ENCODE measurements at regions not wholly inside any gene's neighbourhood (a gene's known extent, or its start where the extent isn't known, plus 50 kb on each side); places are given as distances from the start of the nearest gene placed in this dataset.
"Not testable (repeated sequence)": the region's sequence is repeated elsewhere in the genome, so short reads cannot be mapped to it uniquely, and the experiment has no call there.

DNA sequence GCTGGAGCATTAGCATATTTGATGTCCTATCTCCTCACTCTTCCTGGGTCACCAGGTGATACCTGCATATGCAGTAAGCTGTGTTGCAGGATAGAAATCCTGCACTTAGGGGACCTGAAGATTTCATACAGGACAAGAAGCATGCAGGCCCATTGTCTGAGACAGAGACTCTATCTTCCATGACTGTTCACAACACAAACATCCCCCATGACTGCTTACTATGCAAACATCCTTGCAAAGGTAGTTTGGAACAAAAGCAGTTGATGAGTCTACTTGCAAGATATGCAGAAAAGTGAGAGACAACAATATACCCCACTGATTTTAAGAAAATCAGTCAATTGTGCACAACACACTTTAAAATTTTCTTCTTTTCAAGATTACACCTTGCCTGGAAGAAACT lies 108.6 kb upstream of the ZEB2 start:
- no peak for DNase-seq (ENCODE audit: low read depth in 4 of 6, low spot score in 6 of 6)

DNA sequence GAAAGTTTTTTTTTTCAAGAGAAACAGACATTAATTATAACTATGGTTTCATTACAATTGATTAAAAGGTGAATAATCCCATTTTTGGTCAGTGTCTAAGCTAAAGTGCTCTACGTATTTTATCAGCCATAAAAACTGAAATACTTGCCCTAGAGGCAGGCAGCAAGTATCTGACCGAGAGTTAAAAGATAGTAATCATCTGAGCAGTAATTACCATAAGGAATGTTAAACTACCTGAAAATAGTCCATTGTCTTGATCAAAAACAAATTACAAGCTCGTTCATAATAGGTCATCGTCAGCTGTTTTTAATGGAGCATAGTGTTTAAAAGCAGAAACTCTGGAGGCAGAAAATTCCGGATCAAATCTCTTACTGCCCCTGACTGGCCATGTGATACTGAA lies 105.7 kb upstream of the ZEB2 start:
- no CpG with 5 or more reads among the region's 5 CpGs for WGBS (ENCODE audit: insufficient coverage)
- H3K27ac ChIP-seq (ENCODE audit: low read depth, low read length) = no peak overlapping the region
- H3K36me3 ChIP-seq (ENCODE audit: control insufficient read depth, insufficient read depth, low read length) = no peaks in the 10 kb centered on the region
- peaks cover 3% of the 10 kb centered on the region for H3K9me3 ChIP-seq (ENCODE audit: control insufficient read depth, insufficient read depth, low read length)
- no peaks in the 10 kb centered on the region for H3K4me1 ChIP-seq (ENCODE audit: control insufficient read depth, insufficient read depth, low read length)
- H3K4me3 ChIP-seq (ENCODE audit: low read depth, low read length) = no peak overlapping the region
- no peak for DNase-seq (ENCODE audit: low read depth in 4 of 6, low spot score in 6 of 6)
- H3K27me3 ChIP-seq (ENCODE audit: control insufficient read depth, insufficient read depth, low read length) = no peaks in the 10 kb centered on the region

More for the DNA sequence above, 108.6 kb upstream of the ZEB2 start:
- H3K4me3 ChIP-seq (ENCODE audit: low read depth, low read length) = no peak overlapping the region
- no peaks in the 10 kb centered on the region for H3K36me3 ChIP-seq (ENCODE audit: control insufficient read depth, insufficient read depth, low read length)
- H3K4me1 ChIP-seq (ENCODE audit: control insufficient read depth, insufficient read depth, low read length) = no peaks in the 10 kb centered on the region
- no peaks in the 10 kb centered on the region for H3K9me3 ChIP-seq (ENCODE audit: control insufficient read depth, insufficient read depth, low read length)
- H3K27ac ChIP-seq (ENCODE audit: low read depth, low read length) = no peak overlapping the region
- H3K27me3 ChIP-seq (ENCODE audit: control insufficient read depth, insufficient read depth, low read length) = no peaks in the 10 kb centered on the region

GRCh38 chr2:144625226-144625625 lies 105.3 kb upstream of the ZEB2 start:
- Histone ChIP-seq H3K4me1 (ENCODE audit: control insufficient read depth, insufficient read depth, low read length) (no peaks in the 10 kb centered on the region), H3K27me3 (ENCODE audit: control insufficient read depth, insufficient read depth, low read length) (no peaks in the 10 kb centered on the region), H3K27ac (ENCODE audit: low read depth, low read length) (no peak overlapping the region), H3K4me3 (ENCODE audit: low read depth, low read length) (no peak overlapping the region), H3K9me3 (ENCODE audit: control insufficient read depth, insufficient read depth, low read length) (peaks cover 3% of the 10 kb centered on the region), H3K36me3 (ENCODE audit: control insufficient read depth, insufficient read depth, low read length) (no peaks in the 10 kb centered on the region)
- DNase-seq (ENCODE audit: low read depth in 4 of 6, low spot score in 6 of 6) = no peak
- WGBS (ENCODE audit: insufficient coverage) = 90% methylated on average over 2 of the region's 3 CpGs

DNA sequence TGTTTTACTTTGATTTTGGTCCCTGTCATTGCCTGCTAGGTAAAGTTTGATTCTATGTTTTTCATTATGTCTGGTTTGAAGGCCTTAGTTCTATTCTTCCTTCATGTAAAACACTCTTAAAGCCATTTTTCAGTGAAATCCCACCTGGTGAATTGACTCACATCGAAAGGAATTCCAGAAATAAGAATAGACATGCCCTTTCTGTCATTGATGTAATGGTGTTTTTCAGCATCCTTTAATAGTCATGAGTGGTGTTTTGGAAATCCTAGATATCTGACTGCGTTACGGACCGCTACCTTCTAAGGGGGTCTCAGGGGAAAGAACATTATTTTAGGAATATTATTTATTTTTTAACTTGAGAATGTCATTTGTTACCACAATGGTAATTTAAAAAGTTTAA lies 104.5 kb upstream of the ZEB2 start:
- peaks cover 3% of the 10 kb centered on the region for H3K9me3 ChIP-seq (ENCODE audit: control insufficient read depth, insufficient read depth, low read length)
- no peaks in the 10 kb centered on the region for H3K4me1 ChIP-seq (ENCODE audit: control insufficient read depth, insufficient read depth, low read length)
- H3K36me3 ChIP-seq (ENCODE audit: control insufficient read depth, insufficient read depth, low read length) = no peaks in the 10 kb centered on the region
- 100% methylated on average over 1 of the region's 4 CpGs for WGBS (ENCODE audit: insufficient coverage)
- DNase-seq (ENCODE audit: low read depth in 4 of 6, low spot score in 6 of 6) = no peak
- H3K27me3 ChIP-seq (ENCODE audit: control insufficient read depth, insufficient read depth, low read length) = no peaks in the 10 kb centered on the region
- H3K27ac ChIP-seq (ENCODE audit: low read depth, low read length) = no peak overlapping the region
- H3K4me3 ChIP-seq (ENCODE audit: low read depth, low read length) = no peak overlapping the region

- not testable (repeated sequence) for H3K27me3 ChIP-seq (ENCODE audit: control insufficient read depth, insufficient read depth, low read length); H3K4me1 ChIP-seq (ENCODE audit: control insufficient read depth, insufficient read depth, low read length); H3K4me3 ChIP-seq (ENCODE audit: low read depth, low read length); H3K9me3 ChIP-seq (ENCODE audit: control insufficient read depth, insufficient read depth, low read length); H3K27ac ChIP-seq (ENCODE audit: low read depth, low read length); H3K36me3 ChIP-seq (ENCODE audit: control insufficient read depth, insufficient read depth, low read length); DNase-seq (ENCODE audit: low read depth in 4 of 6, low spot score in 6 of 6)
- WGBS (ENCODE audit: insufficient coverage) = no CpG with 5 or more reads among the region's 1 CpG
Observed at GRCh38 chr2:144622373-144622772, 102.5 kb upstream of the ZEB2 start.

- H3K4me3 ChIP-seq (ENCODE audit: low read depth, low read length) = no peak overlapping the region
- DNase-seq (ENCODE audit: low read depth in 4 of 6, low spot score in 6 of 6) = no peak
- no peak overlapping the region for H3K27ac ChIP-seq (ENCODE audit: low read depth, low read length)
- H3K4me1 ChIP-seq (ENCODE audit: control insufficient read depth, insufficient read depth, low read length) = no peaks in the 10 kb centered on the region
- peaks cover 3% of the 10 kb centered on the region for H3K9me3 ChIP-seq (ENCODE audit: control insufficient read depth, insufficient read depth, low read length)
- no CpG with 5 or more reads among the region's 3 CpGs for WGBS (ENCODE audit: insufficient coverage)
- H3K36me3 ChIP-seq (ENCODE audit: control insufficient read depth, insufficient read depth, low read length) = no peaks in the 10 kb centered on the region
- no peaks in the 10 kb centered on the region for H3K27me3 ChIP-seq (ENCODE audit: control insufficient read depth, insufficient read depth, low read length)
Observed at GRCh38 chr2:144621266-144621665, 101.3 kb upstream of the ZEB2 start.

DNA sequence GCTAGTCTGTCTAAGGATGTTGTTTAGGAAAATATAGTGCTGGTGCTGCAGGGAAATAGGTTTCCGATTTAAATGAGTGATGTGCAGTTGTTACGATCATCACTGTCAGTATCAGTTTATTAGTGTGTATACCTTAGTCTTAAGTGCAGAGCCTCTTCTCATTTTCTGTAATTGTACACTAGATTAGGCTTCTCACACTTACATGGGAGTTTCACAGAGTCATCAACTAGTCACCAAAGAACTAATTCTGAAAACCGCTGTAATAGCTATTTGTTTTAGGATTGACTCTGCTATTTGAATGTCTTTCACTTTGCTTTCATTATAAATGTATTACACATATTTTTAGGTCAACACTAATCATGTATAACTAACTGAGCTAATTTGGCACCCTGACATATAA lies 99.8 kb upstream of the ZEB2 start:
- Histone ChIP-seq H3K36me3 (ENCODE audit: control insufficient read depth, insufficient read depth, low read length) (no peaks in the 10 kb centered on the region), H3K27me3 (ENCODE audit: control insufficient read depth, insufficient read depth, low read length) (no peaks in the 10 kb centered on the region), H3K4me1 (ENCODE audit: control insufficient read depth, insufficient read depth, low read length) (no peaks in the 10 kb centered on the region), H3K4me3 (ENCODE audit: low read depth, low read length) (no peak overlapping the region), H3K27ac (ENCODE audit: low read depth, low read length) (no peak overlapping the region), H3K9me3 (ENCODE audit: control insufficient read depth, insufficient read depth, low read length) (peaks cover 3% of the 10 kb centered on the region)
- no CpG with 5 or more reads among the region's 3 CpGs for WGBS (ENCODE audit: insufficient coverage)
- DNase-seq (ENCODE audit: low read depth in 4 of 6, low spot score in 6 of 6) = no peak

DNA sequence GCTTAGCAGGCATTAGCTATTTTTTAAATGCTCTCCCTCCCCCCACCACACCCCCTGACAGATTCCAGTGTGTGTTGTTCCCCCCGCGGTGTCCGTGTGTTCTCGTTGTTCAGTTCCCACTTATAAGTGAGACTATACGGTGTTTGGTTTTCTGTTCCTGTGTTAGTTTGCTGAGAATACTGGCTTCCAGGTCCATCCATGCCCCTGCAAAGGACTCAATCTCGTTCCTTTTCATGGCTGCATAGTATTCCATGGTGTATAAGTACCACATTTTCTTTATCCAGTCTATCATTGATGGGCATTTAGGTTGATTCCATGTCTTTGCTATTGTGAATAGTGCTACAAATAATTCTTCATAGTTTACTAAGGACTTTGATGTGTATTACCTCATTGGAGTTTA lies 97.3 kb upstream of the ZEB2 start:
- H3K27me3 ChIP-seq (ENCODE audit: control insufficient read depth, insufficient read depth, low read length); H3K4me3 ChIP-seq (ENCODE audit: low read depth, low read length); DNase-seq (ENCODE audit: low read depth in 4 of 6, low spot score in 6 of 6); H3K36me3 ChIP-seq (ENCODE audit: control insufficient read depth, insufficient read depth, low read length); H3K9me3 ChIP-seq (ENCODE audit: control insufficient read depth, insufficient read depth, low read length); H3K27ac ChIP-seq (ENCODE audit: low read depth, low read length); H3K4me1 ChIP-seq (ENCODE audit: control insufficient read depth, insufficient read depth, low read length): not testable (repeated sequence)
- WGBS (ENCODE audit: insufficient coverage) = no CpG with 5 or more reads among the region's 6 CpGs

DNA sequence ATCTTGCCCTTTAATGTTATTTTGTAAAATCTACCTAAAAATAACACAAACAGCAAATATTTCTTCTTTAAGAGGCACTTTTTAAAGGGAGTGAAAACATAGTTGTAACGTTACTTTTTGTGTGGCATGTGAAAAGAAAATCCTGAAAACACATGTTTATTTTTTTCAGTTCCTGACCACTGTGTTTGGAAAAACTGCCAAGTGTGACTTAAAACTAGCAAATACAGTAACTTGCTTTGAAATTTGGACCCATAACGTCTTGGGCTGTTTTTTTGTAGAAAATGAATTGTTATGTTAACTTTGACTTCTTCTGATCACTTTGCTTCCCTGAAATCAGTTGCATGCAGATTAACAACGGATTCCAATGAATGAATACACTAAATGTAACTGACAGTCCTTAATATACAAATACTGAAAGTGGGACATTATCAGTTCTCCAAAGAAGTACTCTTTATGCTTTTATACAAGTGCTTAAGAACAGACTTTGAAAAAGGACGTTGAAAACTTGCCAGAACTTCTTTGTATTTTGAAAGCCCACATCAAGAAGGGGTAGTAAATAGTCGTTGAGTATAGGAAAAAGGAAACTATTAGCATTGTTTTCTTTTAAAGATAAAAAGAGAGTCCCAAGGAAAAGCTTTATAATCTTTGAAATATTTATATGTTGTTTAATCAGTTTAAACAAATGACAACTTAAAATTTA lies 96.1 kb upstream of the ZEB2 start:
- DNase-seq (ENCODE audit: low read depth in 4 of 6, low spot score in 6 of 6) = no peak
- Histone ChIP-seq H3K4me3 (ENCODE audit: low read depth, low read length) (no peak overlapping the region), H3K27ac (ENCODE audit: low read depth, low read length) (no peak overlapping the region), H3K4me1 (ENCODE audit: control insufficient read depth, insufficient read depth, low read length) (no peaks in the 10 kb centered on the region), H3K9me3 (ENCODE audit: control insufficient read depth, insufficient read depth, low read length) (no peaks in the 10 kb centered on the region), H3K27me3 (ENCODE audit: control insufficient read depth, insufficient read depth, low read length) (no peaks in the 10 kb centered on the region), H3K36me3 (ENCODE audit: control insufficient read depth, insufficient read depth, low read length) (no peaks in the 10 kb centered on the region)
- no CpG with 5 or more reads among the region's 5 CpGs for WGBS (ENCODE audit: insufficient coverage)

DNA sequence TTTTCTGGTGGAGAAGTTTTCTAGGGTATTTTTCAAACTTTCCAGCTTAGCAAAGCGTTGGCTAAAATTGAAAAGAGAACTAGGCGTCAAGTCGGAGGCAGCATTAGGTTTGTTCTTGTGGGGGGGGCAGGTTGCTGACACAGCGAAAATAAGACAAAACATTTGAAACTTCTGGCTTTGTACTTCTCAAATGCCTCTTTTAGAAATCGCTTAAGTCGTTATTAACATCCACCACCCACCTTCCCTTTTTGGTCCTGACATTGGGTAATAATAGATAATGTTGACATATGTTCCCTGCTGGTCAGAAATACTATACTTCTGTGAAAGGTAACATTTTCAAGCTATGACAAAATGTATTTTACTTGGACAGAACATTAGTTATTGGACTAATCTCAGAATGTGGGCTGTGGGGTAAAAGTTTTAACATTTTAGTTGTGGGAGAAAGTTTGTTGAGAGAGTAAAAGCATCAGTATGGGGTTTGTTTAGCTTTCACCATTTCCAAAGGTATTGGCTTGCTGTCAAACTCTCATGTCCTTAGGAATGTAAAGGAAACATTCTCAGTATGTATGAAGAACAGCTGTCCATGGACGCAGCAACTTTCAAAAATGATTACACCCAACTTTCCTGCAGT lies 88.1 kb upstream of the ZEB2 start:
- Histone ChIP-seq H3K27ac (ENCODE audit: low read depth, low read length) (peak overlapping the region; percentile 72), H3K27me3 (ENCODE audit: control insufficient read depth, insufficient read depth, low read length) (no peaks in the 10 kb centered on the region), H3K4me3 (ENCODE audit: low read depth, low read length) (no peak overlapping the region), H3K9me3 (ENCODE audit: control insufficient read depth, insufficient read depth, low read length) (no peaks in the 10 kb centered on the region), H3K36me3 (ENCODE audit: control insufficient read depth, insufficient read depth, low read length) (no peaks in the 10 kb centered on the region), H3K4me1 (ENCODE audit: control insufficient read depth, insufficient read depth, low read length) (no peaks in the 10 kb centered on the region)
- WGBS (ENCODE audit: insufficient coverage) = 73% methylated on average over 2 of the region's 7 CpGs
- DNase-seq (ENCODE audit: low read depth in 4 of 6, low spot score in 6 of 6) = peak in 2 of 6 donors; percentile 21 to 63
